DMS 273 treated with DMSO at 0.1 percent for 48 hours (cell line): ENCODE measurements at regions not wholly inside any gene's neighbourhood (a gene's known extent, or its start where the extent isn't known, plus 50 kb on each side); places are given as distances from the start of the nearest gene placed in this dataset.

Experiments
- DNase-seq: peaks from one replicate; lab custom pipeline; 2025; lab: John Stamatoyannopoulos, UW

DNA sequence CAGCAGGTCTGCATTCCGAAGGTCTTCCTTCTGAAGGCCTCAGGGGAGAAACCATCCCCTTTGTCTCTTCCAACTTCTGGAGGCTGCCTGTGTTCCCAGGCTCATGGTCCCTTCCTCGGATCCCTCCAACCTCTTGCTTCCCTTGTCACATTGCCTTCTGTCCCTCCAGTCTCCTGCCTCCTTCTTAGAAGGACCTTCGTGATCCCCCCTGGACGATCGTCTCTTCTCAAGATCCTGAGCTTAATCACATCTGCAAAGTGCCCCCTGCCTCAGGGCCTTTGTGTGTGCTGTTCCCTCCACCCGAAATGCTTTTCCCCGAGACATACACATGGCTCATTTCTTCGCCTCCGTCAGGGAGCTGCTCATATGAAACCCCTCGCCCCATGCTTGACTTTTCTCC is 505.8 kb downstream of the SHQ1 start:
- no peak for DNase-seq

DNA sequence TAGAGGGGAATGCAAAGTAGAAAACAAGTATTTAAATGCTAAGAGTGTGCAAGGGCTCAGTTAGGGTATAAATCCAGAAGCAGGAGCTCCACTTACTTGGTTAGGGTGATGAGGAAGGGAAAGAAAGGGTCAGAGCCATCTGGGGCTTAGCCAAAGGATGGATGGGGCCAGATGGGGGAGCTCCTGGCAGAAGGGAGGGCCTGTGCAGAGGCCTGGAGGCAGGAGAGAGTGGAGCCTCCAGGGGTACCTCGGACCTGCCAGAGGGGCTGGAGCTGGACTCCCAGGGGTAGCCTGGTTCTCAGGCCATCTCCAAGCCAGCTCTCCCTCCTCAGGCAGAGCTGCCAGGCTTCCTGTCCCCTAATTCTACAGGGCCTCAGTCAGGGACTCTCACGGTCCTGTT is 506.3 kb downstream of the SHQ1 start:
- peak; percentile 17 for DNase-seq

DNA sequence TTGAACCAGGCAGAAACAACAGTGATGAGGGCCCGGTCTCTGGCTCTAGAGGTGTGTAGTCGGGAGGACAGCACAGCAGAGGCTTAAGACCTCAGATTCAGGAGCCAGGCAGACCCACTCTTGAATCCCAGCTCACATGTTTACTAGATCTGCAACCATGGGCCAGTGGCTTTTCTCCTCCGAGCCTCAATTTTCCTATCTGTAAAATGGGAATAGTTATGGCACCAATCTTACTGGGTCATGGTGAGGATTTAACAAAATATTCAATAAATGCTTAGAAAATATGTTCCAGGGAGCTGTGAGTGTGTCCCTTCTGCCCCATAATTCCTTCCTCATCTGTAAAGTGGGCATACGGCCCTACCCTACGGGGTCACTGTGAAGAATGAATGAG is 506.9 kb downstream of the SHQ1 start:
- no peak for DNase-seq

DNA sequence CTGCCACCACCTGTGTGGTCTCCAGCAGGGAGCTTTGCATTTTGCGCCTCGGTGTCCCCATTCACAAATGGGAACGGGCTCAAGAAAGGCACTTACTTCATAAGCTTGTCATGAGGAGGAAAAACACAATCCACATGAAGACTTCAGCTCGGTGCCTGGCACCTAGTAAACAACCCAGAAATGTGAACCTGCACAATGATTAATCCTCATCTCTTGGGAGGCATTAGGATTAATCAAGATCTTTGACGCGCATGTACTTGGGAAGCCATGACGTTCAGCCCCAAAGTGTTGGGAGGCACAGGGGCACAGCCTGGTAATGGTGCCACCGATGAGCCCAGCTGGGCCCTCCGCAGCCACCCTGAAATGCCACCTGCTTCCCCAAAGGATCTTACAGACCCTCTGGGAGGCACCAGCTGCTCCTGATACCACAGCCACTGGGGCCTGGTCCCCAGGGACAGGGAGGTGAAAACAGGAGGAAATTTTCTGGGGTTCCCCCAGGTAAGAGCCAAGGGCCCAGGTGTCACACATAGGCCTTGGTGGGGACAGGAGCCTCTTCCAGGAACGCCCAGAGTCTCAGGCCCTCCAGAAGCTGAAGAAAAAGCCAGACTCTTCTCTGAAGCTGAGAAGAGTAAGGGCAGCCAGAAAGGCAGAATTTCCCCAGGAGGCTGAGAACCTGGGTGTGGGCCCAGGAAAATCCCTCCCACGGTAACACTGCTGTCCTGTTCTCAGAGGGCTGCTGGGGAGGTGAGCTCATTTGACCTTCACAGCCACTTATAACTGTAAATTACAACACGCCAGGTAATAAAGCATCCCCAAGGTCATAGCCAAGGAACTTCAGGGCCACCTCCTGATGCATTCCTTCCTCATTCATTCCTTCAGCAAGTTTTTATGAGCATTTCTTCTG is 507.5 kb downstream of the SHQ1 start:
- no peak for DNase-seq

DNA sequence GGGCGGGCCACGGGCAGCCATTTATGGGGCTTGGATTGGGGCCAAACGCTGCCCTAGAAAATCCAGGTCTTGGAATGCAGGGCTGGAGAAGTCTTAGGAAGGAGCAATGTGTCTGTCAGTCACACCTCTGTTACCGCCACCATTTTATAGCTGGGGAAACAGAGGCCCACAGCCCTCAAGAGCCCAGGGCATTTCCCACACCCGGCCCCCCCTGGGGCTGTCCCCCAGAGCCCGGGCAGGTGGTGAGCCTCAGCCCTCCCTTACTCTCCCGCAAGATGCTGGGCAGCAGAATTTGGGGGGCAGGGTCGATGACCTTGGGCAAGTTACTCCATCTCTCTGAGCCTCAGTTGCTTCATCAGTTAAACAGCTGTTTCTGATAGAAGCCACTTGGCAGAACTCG is 508.2 kb downstream of the SHQ1 start:
- DNase-seq = no peak

DNA sequence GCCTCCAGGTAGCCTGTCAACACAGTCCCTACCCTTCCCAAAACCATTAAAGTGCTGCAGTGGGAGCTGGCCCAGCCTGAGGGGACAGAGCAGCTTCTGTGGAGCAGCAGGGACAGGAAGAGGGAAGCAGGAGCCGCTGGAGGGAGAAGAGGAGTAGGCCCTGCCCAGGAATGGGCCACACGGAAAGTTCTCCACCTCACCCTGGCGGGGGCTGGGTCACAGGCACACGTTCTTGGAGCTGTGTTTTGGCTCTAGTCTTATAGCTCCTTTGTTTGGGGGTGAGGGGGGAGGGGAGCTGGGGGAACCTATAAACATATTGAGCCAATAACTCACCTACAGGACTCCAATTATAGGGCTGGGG is 508.6 kb downstream of the SHQ1 start:
- no peak for DNase-seq

DNA sequence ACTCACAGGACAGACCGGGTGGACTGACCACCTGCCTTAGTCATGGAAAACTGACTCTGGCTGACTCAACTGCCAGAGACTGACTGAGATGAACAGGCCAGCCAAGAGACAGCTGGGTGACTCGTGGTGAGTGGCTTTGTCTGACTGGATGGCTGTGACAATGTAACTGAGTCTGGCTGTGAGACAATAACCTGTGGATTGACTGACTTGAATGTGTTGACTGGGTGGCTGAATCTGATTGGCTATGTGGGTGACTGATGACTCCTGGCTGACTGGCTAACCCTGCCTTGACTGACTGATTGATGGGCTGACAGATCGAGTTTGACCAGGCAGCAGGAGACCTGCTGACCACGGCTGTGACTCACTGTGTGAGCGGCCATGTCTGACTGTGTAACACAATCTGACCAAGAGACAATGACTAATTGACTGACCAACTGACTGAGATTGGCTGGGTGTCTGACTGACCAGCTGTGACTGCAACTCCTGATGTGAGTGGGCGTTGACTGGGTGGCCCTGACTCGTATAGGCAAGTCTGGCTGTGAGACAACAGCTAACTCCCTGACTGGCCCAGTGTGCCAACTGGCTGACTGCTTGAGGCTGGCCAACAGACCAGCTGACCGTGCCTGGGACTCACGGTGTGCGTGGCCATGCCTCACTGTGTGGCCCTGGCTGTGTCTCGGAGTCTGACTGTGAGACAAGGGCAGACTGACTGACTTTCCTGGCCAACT is 509.1 kb downstream of the SHQ1 start:
- no peak for DNase-seq

DNA sequence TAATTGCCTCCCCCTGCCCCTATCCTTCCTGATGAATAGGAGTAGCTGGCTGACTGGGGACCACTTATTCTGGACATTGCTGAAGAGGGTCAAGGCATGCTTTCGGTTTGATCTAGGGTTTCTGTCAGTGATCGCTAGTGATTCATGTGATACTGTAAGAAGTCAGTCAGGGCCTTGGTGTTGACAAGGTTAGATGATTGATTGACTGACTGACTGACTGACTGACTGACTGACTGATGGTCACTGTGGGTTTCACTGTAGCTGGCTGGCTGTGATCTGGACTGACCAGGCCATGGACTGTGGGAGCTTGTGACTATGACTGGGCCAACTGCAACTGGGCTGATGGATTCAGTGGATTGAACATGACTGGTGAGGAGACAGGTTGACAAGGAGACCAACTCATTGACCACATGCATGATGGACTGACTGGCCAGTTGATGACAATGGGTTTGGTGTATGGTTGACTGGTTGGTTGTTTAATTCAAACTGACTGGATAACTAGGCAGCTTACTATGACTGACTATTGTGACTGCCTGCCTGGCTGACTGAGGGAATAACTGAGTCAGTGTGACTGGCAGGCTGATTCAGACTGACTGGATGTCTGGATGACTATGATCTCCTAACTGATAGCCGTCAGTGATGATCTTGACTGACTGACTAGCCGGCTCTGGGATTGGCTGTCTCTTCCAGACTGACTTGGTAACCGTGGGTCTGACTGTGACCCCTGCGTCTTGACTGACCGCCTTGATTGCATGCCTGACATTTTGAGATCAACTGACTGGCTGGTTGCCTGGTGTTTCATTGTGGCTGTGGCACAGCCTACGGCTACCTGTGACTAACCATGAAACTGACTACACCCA is 509.9 kb downstream of the SHQ1 start:
- no peak for DNase-seq

DNA sequence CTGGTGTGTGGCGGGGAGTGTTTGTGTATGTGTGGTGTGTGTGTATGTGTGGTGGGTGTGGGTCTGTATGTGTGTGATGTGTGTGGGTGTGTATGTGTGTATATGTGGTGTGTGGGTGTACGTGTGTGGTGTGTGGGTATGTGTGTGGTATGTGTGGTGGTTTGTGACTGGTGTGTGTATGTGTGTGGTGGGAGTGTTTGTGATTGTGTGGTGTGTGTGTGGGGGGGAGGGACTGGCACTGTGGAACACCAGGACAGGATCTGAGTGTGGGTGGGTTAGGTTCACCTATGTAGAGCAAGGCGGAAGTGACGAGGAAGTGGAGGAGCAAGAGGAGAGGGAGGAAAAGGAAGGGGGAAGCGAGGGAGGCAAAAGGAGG is 510.8 kb downstream of the SHQ1 start:
- DNase-seq = no peak

DNA sequence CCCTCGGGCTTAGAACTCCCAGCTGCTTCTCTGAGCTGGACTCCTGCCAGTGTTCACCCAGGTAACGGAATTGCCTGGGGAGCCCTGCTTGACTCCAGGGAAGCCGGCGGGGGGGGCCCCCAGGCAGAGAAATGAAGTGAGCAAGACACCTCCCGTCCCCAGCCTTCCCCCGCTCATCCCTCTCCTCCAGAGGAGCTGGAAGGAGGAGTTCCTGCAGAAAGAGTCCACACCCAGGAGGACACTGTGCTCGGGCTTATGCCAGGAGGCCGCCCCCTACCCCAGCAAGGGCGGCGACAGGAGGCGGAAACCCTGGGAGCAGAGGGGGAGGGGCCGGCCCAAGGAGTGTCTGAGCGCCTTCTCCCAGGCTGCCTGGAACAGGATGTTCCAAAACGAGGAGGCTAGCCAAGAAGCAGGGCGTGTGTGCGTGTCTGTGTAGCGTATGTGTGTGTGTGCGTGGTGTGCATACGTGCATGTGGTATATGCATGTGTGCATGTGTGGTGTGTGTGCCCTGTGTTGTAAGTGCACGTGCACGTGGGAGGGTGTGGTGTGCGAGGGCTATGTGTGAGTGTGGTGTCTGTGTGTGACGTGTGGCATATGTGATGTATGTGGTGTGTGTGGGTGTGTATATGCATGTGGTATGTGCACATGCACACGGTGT is 511.3 kb downstream of the SHQ1 start:
- DNase-seq = no peak

DNA sequence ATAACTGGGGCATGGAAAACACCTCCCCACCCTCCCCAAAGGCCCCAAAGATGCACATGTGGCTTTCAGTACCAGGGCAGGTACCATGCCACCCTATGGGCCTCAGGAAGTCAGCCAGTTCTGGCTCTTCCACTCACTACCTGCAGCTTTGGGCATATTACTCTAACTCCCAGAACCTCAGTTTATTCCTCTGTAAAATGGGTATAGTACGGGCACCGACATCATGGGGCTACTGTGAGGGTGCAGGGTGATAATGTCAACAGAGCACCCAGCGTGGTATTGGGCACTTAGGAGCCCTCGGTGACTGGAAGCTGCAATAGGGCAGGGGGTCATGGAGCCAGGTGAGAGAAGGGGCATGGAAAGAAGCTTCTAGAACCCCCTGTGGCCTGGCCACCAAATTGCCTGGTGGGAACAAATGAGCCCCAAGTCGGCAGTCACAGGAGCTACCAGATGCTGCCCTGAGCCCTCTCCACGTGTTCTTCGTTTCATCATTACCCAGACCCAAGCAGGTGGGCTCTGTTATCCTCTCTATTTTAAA is 512.1 kb downstream of the SHQ1 start:
- no peak for DNase-seq

DNA sequence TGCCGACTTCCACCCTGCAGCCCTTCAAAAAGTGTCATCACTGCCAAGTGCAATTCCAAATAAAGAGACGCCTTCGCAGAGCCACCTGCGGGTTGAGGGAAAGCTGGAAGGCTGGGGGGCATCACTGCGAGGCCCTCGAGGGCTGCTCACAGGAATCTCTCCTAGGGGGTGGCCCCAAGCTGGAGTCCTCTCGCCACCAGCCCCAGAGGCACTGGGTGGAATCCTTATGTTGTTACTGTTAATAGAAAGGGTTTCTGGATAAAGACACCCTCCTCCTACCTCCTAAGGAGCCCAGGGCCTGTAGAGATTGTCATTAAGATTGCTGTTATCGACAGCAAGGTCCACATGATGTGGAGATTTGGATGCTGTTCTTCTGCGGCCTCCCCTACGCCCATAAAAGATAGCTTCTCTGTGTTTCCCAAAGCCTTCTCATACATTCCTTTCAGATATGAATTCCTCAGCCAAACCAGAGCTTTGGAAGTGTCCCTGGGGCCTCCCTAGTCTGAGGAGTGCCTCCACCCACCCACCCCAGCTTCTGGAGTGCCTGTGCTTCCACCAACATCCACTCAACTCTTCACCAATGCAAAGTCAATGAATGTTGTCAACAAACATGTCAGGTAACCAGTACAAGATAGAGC is 512.7 kb downstream of the SHQ1 start:
- no peak for DNase-seq

DNA sequence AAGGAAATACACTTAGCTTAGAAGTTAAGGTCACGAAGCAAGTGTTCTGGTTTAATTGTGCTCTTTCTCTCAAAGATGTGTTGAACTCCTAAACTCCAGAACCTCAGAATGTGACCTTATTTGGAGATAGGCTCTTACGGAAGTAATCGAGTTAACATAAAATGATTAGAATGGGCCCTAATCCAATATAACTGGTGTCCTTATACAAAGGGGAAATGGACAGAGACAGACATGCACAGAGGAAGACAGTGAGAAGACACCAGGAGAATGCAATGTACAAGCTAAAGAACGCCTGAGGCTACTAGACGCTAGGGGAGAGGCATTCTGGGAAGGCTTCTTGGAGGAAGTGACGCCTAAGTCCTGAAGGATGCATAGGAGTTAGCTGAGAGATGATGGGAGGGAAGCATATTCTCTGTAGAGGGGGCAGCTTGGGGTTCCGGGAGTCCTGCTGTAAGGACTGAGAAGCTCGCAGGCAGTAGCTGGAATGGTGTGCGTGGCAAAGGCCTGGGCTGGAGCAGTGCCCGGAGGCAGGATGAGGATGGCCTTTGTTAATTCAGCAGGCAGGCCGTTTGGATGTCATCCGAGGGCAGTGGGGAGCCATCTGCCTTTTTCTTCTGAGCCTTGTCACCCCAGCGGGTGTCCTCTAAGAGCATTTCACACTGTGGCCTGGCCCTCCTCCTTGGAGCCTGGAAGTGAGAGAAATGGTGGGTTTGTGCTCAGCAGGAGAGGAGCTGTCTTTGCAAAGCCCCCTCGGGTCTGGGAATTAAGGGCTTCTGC is 513.4 kb downstream of the SHQ1 start:
- DNase-seq = no peak

DNA sequence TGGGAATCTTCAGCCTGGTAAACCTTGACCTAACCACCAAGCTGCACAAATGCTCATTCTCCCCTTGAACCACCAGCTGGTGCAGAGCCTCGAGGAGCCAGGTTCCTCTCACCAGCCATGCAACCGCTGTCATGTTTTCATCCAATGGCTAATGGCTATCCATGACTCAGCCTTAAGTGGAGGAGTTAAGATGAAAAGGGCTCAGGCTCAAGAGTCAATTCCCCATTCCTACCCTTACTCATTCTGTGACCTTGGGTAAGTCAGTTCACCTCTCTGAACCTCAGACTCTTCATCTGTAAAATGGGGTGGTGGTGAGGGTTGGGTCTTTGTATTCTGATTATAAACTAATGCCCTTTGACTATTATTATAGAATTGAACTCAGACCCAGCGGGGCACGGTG is 515.6 kb downstream of the SHQ1 start:
- DNase-seq = no peak

DNA sequence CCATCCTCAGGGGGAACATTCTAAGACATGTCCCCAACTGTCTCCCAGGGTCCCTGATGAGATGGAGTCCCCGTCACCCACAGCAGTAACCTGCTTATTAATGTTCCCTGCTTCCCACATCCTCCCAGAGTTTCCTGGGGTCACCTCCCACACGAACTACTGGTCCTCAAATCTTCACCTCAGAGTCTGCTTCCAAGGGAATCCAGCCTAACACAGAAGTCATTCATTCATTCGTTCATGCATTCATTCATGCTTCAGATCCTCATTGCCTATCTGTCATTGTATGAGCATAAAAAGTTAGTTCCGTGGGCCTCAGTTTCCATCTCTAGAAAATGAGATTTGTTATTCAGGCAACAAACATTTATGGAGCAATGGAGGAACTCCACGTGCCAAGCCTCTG is 516.2 kb downstream of the SHQ1 start:
- DNase-seq = no peak

DNA sequence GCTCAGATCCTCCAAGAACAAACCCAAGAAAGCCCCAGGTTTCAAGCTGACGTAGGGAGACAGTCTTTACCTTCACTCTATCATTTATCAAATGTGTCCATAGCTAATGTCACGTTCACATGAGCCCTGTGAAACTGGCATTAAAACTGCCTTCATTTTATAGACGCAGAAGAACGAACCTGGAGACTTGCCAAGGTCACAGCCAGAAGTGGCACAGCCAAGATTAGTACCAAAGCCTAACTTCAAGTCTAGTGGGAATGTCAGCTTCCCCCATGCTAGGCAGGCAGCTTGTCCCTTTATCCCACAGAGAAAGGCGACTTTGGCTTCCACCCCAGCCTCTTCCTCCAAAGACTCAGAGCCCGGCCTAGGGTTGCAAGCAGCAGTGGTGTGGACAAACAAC is 517.2 kb downstream of the SHQ1 start:
- no peak for DNase-seq

DNA sequence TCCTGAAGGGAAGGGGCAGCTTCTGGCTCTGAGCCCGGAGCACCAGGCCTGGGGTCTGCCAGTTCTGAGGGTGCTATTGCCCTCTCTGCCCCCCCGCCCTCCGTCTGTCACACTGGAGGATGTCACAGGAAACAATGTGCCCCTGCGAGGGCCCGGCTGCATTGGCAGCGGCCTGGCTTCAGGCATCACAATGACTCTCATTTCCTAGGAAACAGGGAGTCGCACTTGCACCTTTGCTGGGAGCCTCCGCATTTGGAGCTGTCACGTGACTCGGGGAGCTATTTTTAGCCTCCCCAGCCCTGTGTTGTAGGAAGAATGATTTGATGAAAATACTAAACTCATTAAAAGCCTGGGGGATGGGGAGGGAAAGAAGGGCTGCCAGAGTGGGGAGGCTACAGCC is 518.9 kb downstream of the SHQ1 start:
- no peak for DNase-seq

DNA sequence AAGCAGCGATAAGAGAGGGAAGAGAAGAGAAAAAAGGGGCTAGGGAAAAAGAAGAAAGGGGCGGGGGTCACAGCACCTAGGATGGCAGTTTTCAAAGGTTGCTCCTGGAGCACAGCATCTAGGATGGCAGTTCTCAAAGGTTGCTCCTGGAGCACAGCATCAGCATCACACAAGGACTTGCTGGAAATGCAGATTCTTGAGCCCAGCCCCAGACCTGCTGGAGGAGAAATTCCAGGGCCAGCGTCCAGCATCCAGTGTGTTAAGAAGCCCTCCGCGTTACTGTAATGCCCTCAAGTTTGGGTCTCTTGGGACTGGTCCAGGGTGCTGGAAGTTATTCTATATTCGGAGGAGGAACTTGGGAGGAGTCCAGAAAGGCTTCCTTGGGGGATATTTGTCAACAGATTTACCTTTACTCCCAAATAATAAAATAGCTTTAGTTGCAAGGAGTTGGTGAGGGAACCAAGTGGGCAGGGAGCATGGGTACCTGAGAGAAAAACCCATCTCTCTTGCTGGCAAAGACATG is 519.4 kb downstream of the SHQ1 start:
- no peak for DNase-seq

DNA sequence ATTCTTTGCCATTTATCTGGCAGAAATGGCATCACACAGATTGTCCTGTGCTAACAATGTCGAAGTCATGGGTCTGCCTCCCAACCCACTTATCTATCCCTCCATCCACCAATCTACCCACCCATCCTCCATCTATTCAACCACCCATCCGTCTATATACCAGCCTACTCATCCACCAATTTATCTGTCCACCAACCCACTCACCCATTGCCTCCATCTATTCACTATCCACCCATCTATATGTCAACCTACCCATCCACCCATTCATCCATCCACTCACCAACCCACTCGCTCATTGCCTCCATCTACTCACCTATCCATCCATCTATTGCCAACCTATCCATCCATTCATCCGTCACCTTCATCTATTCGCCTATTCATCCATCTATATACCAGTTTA is 521.2 kb downstream of the SHQ1 start:
- no peak for DNase-seq

DNA sequence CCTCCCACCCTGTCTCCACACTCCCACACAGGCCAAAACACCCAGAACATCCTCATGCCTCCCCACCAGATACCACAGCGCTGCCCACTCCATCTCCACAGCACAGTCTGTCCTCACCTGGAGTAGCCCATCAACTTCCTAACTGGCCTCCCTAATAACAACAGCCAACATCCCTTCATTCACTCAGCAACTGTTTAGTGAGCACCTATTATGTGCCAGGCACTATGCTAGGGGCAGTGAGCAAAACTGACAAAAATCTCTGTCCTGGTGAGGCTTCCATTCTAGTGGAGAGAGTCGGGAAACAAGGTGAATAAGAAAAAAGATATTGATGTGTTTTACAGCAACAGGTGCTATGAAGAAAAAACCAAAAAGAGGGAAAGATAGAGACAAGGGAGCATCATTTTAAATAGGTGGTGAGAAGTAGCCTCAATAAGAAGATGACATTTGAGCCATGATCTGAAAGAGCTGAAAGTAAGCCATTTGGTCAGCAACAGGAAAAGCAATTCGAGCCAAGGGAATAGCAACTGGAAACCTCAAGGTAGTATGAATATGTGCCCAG is 523.9 kb downstream of the SHQ1 start:
- DNase-seq = no peak
